ENCODE measurements at regions not wholly inside any gene's neighbourhood (a gene's known extent, or its start where the extent isn't known, plus 50 kb on each side); places are given as distances from the start of the nearest gene placed in this dataset.
"Not testable (repeated sequence)": the region's sequence is repeated elsewhere in the genome, so short reads cannot be mapped to it uniquely, and the experiment has no call there.

- DNase-seq (ENCODE audit: low read depth) = no peak
Measured at GRCh38 chr7:155377071-155377837, 79.6 kb downstream of the INSIG1 start.

- DNase-seq (ENCODE audit: low read depth) = no peak
Measured at GRCh38 chr7:155377838-155378579, 79.9 kb upstream of the EN2 start.

- no peak for DNase-seq (ENCODE audit: low read depth)
Measured at GRCh38 chr7:155378580-155378934, 79.4 kb upstream of the EN2 start.

- DNase-seq (ENCODE audit: low read depth) = no peak
Measured at GRCh38 chr7:155378959-155379871, 78.7 kb upstream of the EN2 start.

GRCh38 chr7:155380221-155380861 is 77.6 kb upstream of the EN2 start:
- DNase-seq (ENCODE audit: low read depth) = peak; percentile 41

GRCh38 chr7:155380976-155381851 is 76.7 kb upstream of the EN2 start:
- no peak for DNase-seq (ENCODE audit: low read depth)

- no peak for DNase-seq (ENCODE audit: low read depth)
Measured at GRCh38 chr7:155381852-155382801, 75.8 kb upstream of the EN2 start.

GRCh38 chr7:155382802-155383171 is 75.1 kb upstream of the EN2 start:
- no peak for DNase-seq (ENCODE audit: low read depth)

GRCh38 chr7:155383756-155384491 is 74.0 kb upstream of the EN2 start:
- DNase-seq (ENCODE audit: low read depth) = no peak

GRCh38 chr7:155384751-155385150 is 73.2 kb upstream of the EN2 start:
- no peak for DNase-seq (ENCODE audit: low read depth)

GRCh38 chr7:155385182-155385581 is 72.7 kb upstream of the EN2 start:
- DNase-seq (ENCODE audit: low read depth) = not testable (repeated sequence)

GRCh38 chr7:155386608-155387007 is 71.3 kb upstream of the EN2 start:
- no peak for DNase-seq (ENCODE audit: low read depth)

- no peak for DNase-seq (ENCODE audit: low read depth)
Measured at GRCh38 chr7:155387066-155387620, 70.8 kb upstream of the EN2 start.

GRCh38 chr7:155388561-155388960 is 69.4 kb upstream of the EN2 start:
- no peak for DNase-seq (ENCODE audit: low read depth)

- no peak for DNase-seq (ENCODE audit: low read depth)
Measured at GRCh38 chr7:155391414-155391813, 66.5 kb upstream of the EN2 start.

GRCh38 chr7:155392726-155393570 is 65.0 kb upstream of the EN2 start:
- peak; percentile 36 for DNase-seq (ENCODE audit: low read depth)

GRCh38 chr7:155394413-155394812 is 63.5 kb upstream of the EN2 start:
- DNase-seq (ENCODE audit: low read depth) = no peak

All from HT1080 (cell line).